Tibial artery (tissue), 4 donors: ENCODE measurements at regions not wholly inside any gene's neighbourhood (a gene's known extent, or its start where the extent isn't known, plus 50 kb on each side); places are given as distances from the start of the nearest gene placed in this dataset.

Experiments
- DNase-seq, 2 donors: peaks; one replicate each; pipeline ENCODE4 v3.0.0-alpha.2; 2019
- H3K27ac ChIP-seq, 2 donors: fragments of 200-600 bp; sonication (generic) in 1 of 2; 1 replicate in 1 of 2; 2 replicates in 1 of 2; pipeline ENCODE4 v1.5.1; 2018 to 2019; ENCODE audit warnings: mild to moderate bottlenecking in 1 of 2
- H3K27me3 ChIP-seq, 2 donors: fragments of 200-600 bp; sonication (generic) in 1 of 2; one replicate each; pipeline versions ENCODE4 v1.5.1 to v1.6.0; 2016 to 2019
- H3K36me3 ChIP-seq, 3 donors: fragments of 200-600 bp; sonication (generic) in 2 of 3; one replicate each; pipeline ENCODE4 v1.5.1; 2016 to 2019; ENCODE audit warnings: mild to moderate bottlenecking in 2 of 3
- H3K4me1 ChIP-seq, 4 donors: fragments of 200-600 bp; sonication (generic) in 2 of 4; 1 replicate in 3 of 4; 2 replicates in 1 of 4; pipeline ENCODE4 v1.5.1; 2016 to 2019
- H3K4me3 ChIP-seq, 2 donors: fragments of 200-600 bp; sonication (generic) in 1 of 2; 1 replicate in 1 of 2; 2 replicates in 1 of 2; pipeline ENCODE4 v1.5.1; 2018 to 2019; ENCODE audit warnings: mild to moderate bottlenecking in 2 of 2
- H3K9me3 ChIP-seq, 3 donors: fragments of 200-600 bp; sonication (generic) in 1 of 3; one replicate each; pipeline ENCODE4 v1.5.1; 2016 to 2019
- intact Hi-C: fragments of 100-400 bp; cut with DNase I; formaldehyde crosslinking; loops from one replicate; pipeline ENCODE4 v1.15.0; 2023; ENCODE audit warnings: low total_unique reads
- TF ChIP-seq, protein P1 (sequence below), 2 experiments: fragments of 200-600 bp in 1 of 2; fragments of 450-650 bp in 1 of 2; IDR thresholded peaks; one replicate each; pipeline ENCODE4 v1.5.1; 2017 to 2019; ENCODE audit warnings: antibody characterized with exemption in 2 of 2, mild to moderate bottlenecking in 1 of 2, moderate library complexity in 1 of 2

DNA sequence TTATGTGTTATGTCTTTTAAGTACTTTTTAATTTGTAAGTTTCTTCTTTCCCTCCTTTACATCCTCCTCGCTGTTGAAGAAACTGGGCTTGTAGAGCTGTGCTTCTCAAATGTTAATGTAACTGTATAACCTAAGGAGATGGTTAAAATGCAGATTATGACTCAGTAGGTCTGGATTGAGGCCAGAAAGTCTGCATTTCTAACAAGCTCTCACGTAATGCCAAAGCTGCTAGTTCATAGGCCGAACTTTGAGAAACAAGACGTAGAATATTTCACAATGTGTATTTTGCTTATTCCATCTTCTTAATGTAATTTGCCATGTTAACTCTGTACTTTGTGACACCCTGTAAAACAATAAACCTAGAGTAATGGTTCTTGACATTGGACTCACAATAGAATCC, 193.3 kb upstream of the SYT1 start:
- Histone ChIP-seq H3K9me3 (no peaks in the 10 kb centered on the region), H3K4me3 (no peak overlapping the region), H3K36me3 (no peaks in the 10 kb centered on the region), H3K4me1 (no peaks in the 10 kb centered on the region), H3K27me3 (no peaks in the 10 kb centered on the region), H3K27ac (no peak overlapping the region)
- no peak for DNase-seq
- TF ChIP-seq, protein P1, sequence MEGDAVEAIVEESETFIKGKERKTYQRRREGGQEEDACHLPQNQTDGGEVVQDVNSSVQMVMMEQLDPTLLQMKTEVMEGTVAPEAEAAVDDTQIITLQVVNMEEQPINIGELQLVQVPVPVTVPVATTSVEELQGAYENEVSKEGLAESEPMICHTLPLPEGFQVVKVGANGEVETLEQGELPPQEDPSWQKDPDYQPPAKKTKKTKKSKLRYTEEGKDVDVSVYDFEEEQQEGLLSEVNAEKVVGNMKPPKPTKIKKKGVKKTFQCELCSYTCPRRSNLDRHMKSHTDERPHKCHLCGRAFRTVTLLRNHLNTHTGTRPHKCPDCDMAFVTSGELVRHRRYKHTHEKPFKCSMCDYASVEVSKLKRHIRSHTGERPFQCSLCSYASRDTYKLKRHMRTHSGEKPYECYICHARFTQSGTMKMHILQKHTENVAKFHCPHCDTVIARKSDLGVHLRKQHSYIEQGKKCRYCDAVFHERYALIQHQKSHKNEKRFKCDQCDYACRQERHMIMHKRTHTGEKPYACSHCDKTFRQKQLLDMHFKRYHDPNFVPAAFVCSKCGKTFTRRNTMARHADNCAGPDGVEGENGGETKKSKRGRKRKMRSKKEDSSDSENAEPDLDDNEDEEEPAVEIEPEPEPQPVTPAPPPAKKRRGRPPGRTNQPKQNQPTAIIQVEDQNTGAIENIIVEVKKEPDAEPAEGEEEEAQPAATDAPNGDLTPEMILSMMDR (IDR thresholded peaks at IDR 0.05) = no peak
- intact Hi-C loops = no loop called here

- no peaks in the 10 kb centered on the region for H3K4me1 ChIP-seq
- H3K27me3 ChIP-seq = no peaks in the 10 kb centered on the region
- no peaks in the 10 kb centered on the region for H3K36me3 ChIP-seq
- intact Hi-C loops = no loop called here
- H3K9me3 ChIP-seq = no peaks in the 10 kb centered on the region
- DNase-seq = no peak
- H3K4me3 ChIP-seq = no peak overlapping the region
- TF ChIP-seq, protein P1 (IDR thresholded peaks at IDR 0.05) = no peak
- H3K27ac ChIP-seq = no peak overlapping the region
Measured at GRCh38 chr12:78672033-78672432, 192.5 kb upstream of the SYT1 start.

- H3K27me3 ChIP-seq = no peaks in the 10 kb centered on the region
- H3K27ac ChIP-seq = no peak overlapping the region
- TF ChIP-seq, protein P1 (IDR thresholded peaks at IDR 0.05) = no peak
- no peak overlapping the region for H3K4me3 ChIP-seq
- intact Hi-C loops = no loop called here
- no peaks in the 10 kb centered on the region for H3K9me3 ChIP-seq
- no peak for DNase-seq
- H3K36me3 ChIP-seq = no peaks in the 10 kb centered on the region
- H3K4me1 ChIP-seq = no peaks in the 10 kb centered on the region
Measured at GRCh38 chr12:78674311-78675090, 190.1 kb upstream of the SYT1 start.

DNA sequence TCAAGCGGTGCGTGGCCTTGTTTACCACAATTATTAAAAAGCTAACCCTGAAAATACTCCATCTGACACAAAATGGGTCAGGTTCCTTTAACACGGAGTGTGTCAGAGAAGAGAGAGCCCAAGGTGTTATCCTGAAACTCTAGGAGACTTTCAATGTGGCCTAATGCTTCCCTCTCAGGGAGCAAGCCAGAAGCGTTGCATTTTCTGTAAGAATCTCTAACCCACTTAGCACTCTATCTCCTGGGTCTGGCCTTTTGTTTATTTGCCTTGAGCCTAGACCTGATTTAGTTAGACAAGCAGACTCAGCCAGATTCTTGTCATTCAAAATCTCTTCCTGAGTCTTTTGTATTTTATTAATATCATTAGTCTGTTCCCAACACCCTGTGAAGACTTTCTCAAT, 184.0 kb upstream of the SYT1 start:
- intact Hi-C loops = no loop called here
- no peak overlapping the region for H3K4me3 ChIP-seq
- DNase-seq = no peak
- TF ChIP-seq, protein P1 (IDR thresholded peaks at IDR 0.05) = no peak
- no peaks in the 10 kb centered on the region for H3K4me1 ChIP-seq
- H3K27ac ChIP-seq = no peak overlapping the region
- no peaks in the 10 kb centered on the region for H3K36me3 ChIP-seq
- H3K9me3 ChIP-seq = no peaks in the 10 kb centered on the region
- no peaks in the 10 kb centered on the region for H3K27me3 ChIP-seq

- Histone ChIP-seq H3K4me3 (no peak overlapping the region), H3K36me3 (no peaks in the 10 kb centered on the region), H3K27ac (no peak overlapping the region), H3K27me3 (no peaks in the 10 kb centered on the region), H3K9me3 (no peaks in the 10 kb centered on the region), H3K4me1 (no peaks in the 10 kb centered on the region)
- TF ChIP-seq, protein P1 (IDR thresholded peaks at IDR 0.05) = no peak
- intact Hi-C loops = no loop called here
- DNase-seq = no peak
Measured at GRCh38 chr12:78683031-78683430, 181.5 kb upstream of the SYT1 start.
